ENCODE measurements at regions not wholly inside any gene's neighbourhood (a gene's known extent, or its start where the extent isn't known, plus 50 kb on each side); places are given as distances from the start of the nearest gene placed in this dataset.

DNA sequence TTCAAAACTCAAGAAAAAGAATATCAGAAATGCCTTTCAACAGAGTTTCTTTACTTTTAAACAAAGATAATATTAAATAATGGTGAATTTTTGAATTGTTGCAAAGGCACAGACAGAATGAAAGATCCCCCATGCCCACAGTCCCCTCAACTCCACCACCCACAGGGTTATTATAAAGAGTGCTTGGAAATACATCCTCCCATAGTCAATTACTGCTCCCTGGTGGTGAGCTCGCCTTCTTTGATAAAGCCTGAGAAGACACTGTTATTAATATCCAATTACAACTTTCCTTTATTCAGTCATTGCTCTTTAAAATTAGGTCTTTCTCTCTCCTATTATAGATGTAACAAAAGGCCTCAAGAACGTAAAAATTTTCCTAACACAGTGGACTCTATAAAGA lies 490.2 kb upstream of the RORB start:
- intact Hi-C loops (cut with DNase I; ENCODE audit: low total_unique reads), result no loop called here
- no peak for DNase-seq
- H3K4me3 ChIP-seq, result no peak overlapping the region
- no peak overlapping the region for H3K27ac ChIP-seq
- TF ChIP-seq POLR2A (IDR thresholded peaks at IDR 0.05), result no peak
- TF ChIP-seq, protein P1, sequence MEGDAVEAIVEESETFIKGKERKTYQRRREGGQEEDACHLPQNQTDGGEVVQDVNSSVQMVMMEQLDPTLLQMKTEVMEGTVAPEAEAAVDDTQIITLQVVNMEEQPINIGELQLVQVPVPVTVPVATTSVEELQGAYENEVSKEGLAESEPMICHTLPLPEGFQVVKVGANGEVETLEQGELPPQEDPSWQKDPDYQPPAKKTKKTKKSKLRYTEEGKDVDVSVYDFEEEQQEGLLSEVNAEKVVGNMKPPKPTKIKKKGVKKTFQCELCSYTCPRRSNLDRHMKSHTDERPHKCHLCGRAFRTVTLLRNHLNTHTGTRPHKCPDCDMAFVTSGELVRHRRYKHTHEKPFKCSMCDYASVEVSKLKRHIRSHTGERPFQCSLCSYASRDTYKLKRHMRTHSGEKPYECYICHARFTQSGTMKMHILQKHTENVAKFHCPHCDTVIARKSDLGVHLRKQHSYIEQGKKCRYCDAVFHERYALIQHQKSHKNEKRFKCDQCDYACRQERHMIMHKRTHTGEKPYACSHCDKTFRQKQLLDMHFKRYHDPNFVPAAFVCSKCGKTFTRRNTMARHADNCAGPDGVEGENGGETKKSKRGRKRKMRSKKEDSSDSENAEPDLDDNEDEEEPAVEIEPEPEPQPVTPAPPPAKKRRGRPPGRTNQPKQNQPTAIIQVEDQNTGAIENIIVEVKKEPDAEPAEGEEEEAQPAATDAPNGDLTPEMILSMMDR (IDR thresholded peaks at IDR 0.05), result no peak
- H3K27me3 ChIP-seq, result no peaks in the 10 kb centered on the region
- 75 to 86% methylated on average over 2 of the region's 2 CpGs for WGBS, 2 donors
- H3K36me3 ChIP-seq (ENCODE audit: low read depth, missing control alignments), result no peaks in the 10 kb centered on the region
- H3K4me1 ChIP-seq, result no peaks in the 10 kb centered on the region
- no peaks in the 10 kb centered on the region for H3K9me3 ChIP-seq

DNA sequence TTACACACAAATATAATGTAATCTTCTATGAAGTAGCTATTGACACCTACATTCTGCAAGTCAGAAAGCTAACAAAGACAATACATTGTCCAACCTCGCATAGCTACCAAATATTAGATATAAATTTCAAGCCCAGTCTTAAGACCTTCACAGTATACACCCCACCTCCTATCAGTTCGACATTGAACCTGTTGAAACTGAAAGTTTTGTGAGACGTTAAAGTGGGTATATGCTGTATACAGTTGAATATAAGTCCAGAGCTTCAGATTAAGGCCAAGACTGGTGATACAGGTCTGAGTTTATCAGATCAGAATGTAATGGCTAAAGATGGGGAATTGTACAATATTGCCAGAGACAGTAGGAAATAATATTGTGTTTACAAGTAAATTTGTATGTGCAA lies 489.3 kb upstream of the RORB start:
- no peaks in the 10 kb centered on the region for H3K9me3 ChIP-seq
- no peak for DNase-seq
- no peaks in the 10 kb centered on the region for H3K36me3 ChIP-seq (ENCODE audit: low read depth, missing control alignments)
- intact Hi-C loops (cut with DNase I; ENCODE audit: low total_unique reads), result no loop called here
- 54 to 81% methylated on average over 3 of the region's 3 CpGs for WGBS, 2 donors
- H3K4me1 ChIP-seq, result no peaks in the 10 kb centered on the region
- no peak overlapping the region for H3K27ac ChIP-seq
- no peaks in the 10 kb centered on the region for H3K27me3 ChIP-seq
- no peak overlapping the region for H3K4me3 ChIP-seq
- no peak for TF ChIP-seq POLR2A (IDR thresholded peaks at IDR 0.05)
- TF ChIP-seq, protein P1 (IDR thresholded peaks at IDR 0.05), result no peak

DNA sequence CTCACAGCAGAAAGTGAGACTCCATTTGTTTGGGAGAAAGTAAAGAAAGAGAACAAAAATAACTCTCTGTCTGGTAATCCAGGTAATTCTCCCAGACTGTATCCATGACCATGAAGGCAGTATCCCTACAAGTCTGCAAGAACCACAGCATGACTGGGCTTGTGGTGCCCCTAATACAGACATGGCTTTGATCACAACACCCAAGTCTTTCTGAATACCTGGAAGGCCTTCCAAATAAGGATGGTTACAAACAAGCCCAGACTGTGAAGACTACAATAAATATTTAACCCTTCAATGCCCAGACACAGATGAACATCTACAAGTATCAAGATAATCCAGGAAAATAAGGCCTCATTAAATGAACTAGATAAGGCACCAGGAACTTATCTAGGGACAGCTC lies 481.1 kb upstream of the RORB start:
- TF ChIP-seq POLR2A (IDR thresholded peaks at IDR 0.05), result no peak
- TF ChIP-seq, protein P1 (IDR thresholded peaks at IDR 0.05), result no peak
- H3K4me3 ChIP-seq, result no peak overlapping the region
- intact Hi-C loops (cut with DNase I; ENCODE audit: low total_unique reads), result no loop called here

DNA sequence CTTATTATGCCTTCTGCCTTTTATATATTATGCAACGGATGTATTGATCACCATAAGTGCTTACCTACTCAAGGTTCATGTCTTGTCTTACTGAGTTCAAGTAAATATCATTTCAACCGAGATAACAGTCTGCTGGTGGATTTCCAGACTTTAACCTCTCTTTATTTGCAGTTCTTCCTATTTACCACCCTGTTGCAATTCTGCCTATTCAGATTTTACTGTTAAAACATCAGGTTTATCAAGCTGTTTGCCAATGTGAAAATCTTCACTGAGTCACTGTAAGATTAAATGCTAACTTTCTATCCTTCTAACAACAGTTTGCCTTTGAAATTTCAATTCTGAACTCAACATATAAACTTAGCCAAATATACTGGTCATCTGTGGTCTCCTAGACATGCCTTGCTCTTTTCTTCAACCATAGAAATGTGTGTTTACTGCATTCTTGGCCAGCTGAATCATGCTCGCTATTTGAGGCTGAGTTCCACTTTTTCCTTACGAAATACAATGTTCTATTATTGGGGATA lies 471.7 kb upstream of the RORB start:
- H3K4me1 ChIP-seq, result no peaks in the 10 kb centered on the region
- no peak for DNase-seq
- WGBS, 2 donors, result 84 to 86% methylated on average over 4 of the region's 4 CpGs
- H3K4me3 ChIP-seq, result no peak overlapping the region
- H3K27me3 ChIP-seq, result no peaks in the 10 kb centered on the region
- intact Hi-C loops (cut with DNase I; ENCODE audit: low total_unique reads), result no loop called here
- no peaks in the 10 kb centered on the region for H3K36me3 ChIP-seq (ENCODE audit: low read depth, missing control alignments)
- TF ChIP-seq, protein P1 (IDR thresholded peaks at IDR 0.05), result no peak
- no peak for TF ChIP-seq POLR2A (IDR thresholded peaks at IDR 0.05)
- no peaks in the 10 kb centered on the region for H3K9me3 ChIP-seq
- H3K27ac ChIP-seq, result no peak overlapping the region

More for the DNA sequence above, 481.1 kb upstream of the RORB start:
- Histone ChIP-seq H3K27ac (no peak overlapping the region), H3K4me1 (no peaks in the 10 kb centered on the region), H3K9me3 (no peaks in the 10 kb centered on the region), H3K36me3 (ENCODE audit: low read depth, missing control alignments) (no peaks in the 10 kb centered on the region), H3K27me3 (no peaks in the 10 kb centered on the region)
- no peak for DNase-seq

GRCh38 chr9:74032421-74032820 lies 464.7 kb upstream of the RORB start:
- no peaks in the 10 kb centered on the region for H3K27me3 ChIP-seq
- H3K36me3 ChIP-seq (ENCODE audit: low read depth, missing control alignments), result no peaks in the 10 kb centered on the region
- intact Hi-C loops (cut with DNase I; ENCODE audit: low total_unique reads), result no loop called here
- H3K9me3 ChIP-seq, result no peaks in the 10 kb centered on the region
- 75 to 86% methylated on average over 2 of the region's 2 CpGs for WGBS, 2 donors
- DNase-seq, result no peak
- no peak overlapping the region for H3K27ac ChIP-seq
- no peak overlapping the region for H3K4me3 ChIP-seq
- no peak for TF ChIP-seq POLR2A (IDR thresholded peaks at IDR 0.05)
- TF ChIP-seq, protein P1 (IDR thresholded peaks at IDR 0.05), result no peak
- no peaks in the 10 kb centered on the region for H3K4me1 ChIP-seq

Data from testis (tissue), 2 donors.